ENCODE measurements at regions not wholly inside any gene's neighbourhood (a gene's known extent, or its start where the extent isn't known, plus 50 kb on each side); places are given as distances from the start of the nearest gene placed in this dataset.

- TF ChIP-seq CTCF (IDR thresholded peaks at IDR 0.05) (no peak), ZFX (IDR thresholded peaks at IDR 0.05; ENCODE audit: borderline replicate concordance) (no peak)
- no peak overlapping the region for H3K27ac ChIP-seq
Observed at GRCh38 chr1:39110882-39111281, 84.7 kb downstream of the NDUFS5 start.

GRCh38 chr1:39113109-39113743 is 87.1 kb downstream of the NDUFS5 start:
- TF ChIP-seq CTCF (IDR thresholded peaks at IDR 0.05) (no peak), ZFX (IDR thresholded peaks at IDR 0.05; ENCODE audit: borderline replicate concordance) (no peak)
- H3K27ac ChIP-seq = no peak overlapping the region

GRCh38 chr1:39115271-39116110 is 89.0 kb upstream of the MACF1 start:
- peak overlapping the region; percentile 46 for H3K27ac ChIP-seq
- TF ChIP-seq ZFX (IDR thresholded peaks at IDR 0.05; ENCODE audit: borderline replicate concordance) = no peak
- TF ChIP-seq CTCF (IDR thresholded peaks at IDR 0.05) = no peak

- H3K27ac ChIP-seq = peak overlapping the region; percentile 46
- TF ChIP-seq CTCF (IDR thresholded peaks at IDR 0.05) = no peak
- no peak for TF ChIP-seq ZFX (IDR thresholded peaks at IDR 0.05; ENCODE audit: borderline replicate concordance)
Observed at GRCh38 chr1:39116116-39116607, 88.3 kb upstream of the MACF1 start.

GRCh38 chr1:39116860-39117728 is 87.4 kb upstream of the MACF1 start:
- peak overlapping the region; percentile 61 for H3K27ac ChIP-seq
- TF ChIP-seq ZFX (IDR thresholded peaks at IDR 0.05; ENCODE audit: borderline replicate concordance) (no peak), CTCF (IDR thresholded peaks at IDR 0.05) (no peak)

- H3K27ac ChIP-seq = peak overlapping the region; percentile 61
- TF ChIP-seq CTCF (IDR thresholded peaks at IDR 0.05) = no peak
- no peak for TF ChIP-seq ZFX (IDR thresholded peaks at IDR 0.05; ENCODE audit: borderline replicate concordance)
Observed at GRCh38 chr1:39117899-39118450, 86.5 kb upstream of the MACF1 start.

Data from 22Rv1 (cell line).